ENCODE measurements at regions not wholly inside any gene's neighbourhood (a gene's known extent, or its start where the extent isn't known, plus 50 kb on each side); places are given as distances from the start of the nearest gene placed in this dataset.

DNA sequence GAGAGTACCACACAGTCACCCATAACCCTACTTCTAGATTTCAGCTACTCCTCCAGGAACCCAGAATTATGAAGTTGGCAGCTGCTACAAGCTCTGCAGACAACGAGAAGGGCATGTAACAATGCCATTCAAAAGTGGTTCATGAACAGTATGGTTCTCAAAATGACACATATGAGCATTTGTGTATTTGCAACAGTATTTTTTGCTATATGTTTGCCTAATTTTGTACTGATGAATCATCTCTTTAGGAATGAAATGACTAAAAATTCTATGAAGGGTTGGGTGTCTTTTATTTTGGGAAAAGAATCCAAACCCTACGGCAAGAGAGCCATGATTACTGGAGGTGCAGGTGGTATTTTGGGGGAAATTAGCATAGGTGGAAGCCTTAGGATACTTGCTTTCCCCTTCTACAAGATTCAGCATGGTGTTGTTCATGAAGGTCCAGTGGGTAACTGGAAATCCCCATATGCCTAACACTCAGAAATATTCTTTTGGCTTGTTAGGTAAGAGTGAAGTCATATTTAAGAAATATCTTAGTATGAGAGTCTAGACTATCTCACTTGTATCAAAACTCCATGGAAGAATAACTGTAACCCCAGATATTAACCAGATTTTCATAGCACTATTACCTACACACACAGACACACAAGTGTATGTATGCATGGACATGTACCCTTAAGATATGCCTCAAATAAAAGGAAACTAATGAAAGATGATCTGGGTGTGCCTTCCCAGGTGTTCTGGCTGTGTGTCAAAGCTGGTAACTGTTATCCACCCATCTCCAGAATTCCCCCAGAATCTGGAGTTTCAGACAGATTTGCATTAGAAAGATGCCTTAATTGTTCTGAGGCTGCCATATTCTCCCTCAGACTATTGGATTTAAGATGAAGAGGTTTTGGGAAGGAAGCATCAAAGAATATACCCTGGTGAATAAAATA is 688.2 kb upstream of the SOX9 start:
- DNase-seq (ENCODE audit: low read depth, low spot score) (no peak), FAIRE-seq (peak; percentile 84)
- H3K9ac ChIP-seq (ENCODE audit: control insufficient read depth, extremely low read depth, insufficient read depth, low read length) = peak overlapping the region; percentile 42
- peak overlapping the region; percentile 42 for H2AFZ ChIP-seq (ENCODE audit: control insufficient read depth, low read length)
- H3K27me3 ChIP-seq (ENCODE audit: control insufficient read depth, extremely low read depth, insufficient read depth, low read length) = no peaks in the 10 kb centered on the region
- no peaks in the 10 kb centered on the region for H3K36me3 ChIP-seq (ENCODE audit: control insufficient read depth in 2 of 2, extremely low read depth in 1 of 2, insufficient read depth in 2 of 2, low read length in 2 of 2)
- TF ChIP-seq, protein P1, sequence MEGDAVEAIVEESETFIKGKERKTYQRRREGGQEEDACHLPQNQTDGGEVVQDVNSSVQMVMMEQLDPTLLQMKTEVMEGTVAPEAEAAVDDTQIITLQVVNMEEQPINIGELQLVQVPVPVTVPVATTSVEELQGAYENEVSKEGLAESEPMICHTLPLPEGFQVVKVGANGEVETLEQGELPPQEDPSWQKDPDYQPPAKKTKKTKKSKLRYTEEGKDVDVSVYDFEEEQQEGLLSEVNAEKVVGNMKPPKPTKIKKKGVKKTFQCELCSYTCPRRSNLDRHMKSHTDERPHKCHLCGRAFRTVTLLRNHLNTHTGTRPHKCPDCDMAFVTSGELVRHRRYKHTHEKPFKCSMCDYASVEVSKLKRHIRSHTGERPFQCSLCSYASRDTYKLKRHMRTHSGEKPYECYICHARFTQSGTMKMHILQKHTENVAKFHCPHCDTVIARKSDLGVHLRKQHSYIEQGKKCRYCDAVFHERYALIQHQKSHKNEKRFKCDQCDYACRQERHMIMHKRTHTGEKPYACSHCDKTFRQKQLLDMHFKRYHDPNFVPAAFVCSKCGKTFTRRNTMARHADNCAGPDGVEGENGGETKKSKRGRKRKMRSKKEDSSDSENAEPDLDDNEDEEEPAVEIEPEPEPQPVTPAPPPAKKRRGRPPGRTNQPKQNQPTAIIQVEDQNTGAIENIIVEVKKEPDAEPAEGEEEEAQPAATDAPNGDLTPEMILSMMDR (optimal IDR thresholded peaks at IDR 0.05 in 1 of 3, IDR thresholded peaks at IDR 0.05 in 1 of 3, conservative IDR thresholded peaks at IDR 0.05 in 1 of 3; ENCODE audit: extremely low read depth in 1 of 3, insufficient read depth in 2 of 3, low read length in 3 of 3) = no peak
- TF ChIP-seq EZH2 (IDR thresholded peaks at IDR 0.05; ENCODE audit: low read length) = no peak
- H3K9me1 ChIP-seq (ENCODE audit: control insufficient read depth, extremely low read depth, insufficient read depth, low read length) = no peaks in the 10 kb centered on the region
- no peaks in the 10 kb centered on the region for H4K20me1 ChIP-seq (ENCODE audit: control insufficient read depth, extremely low read depth, insufficient read depth, low read length)
- H3K79me2 ChIP-seq (ENCODE audit: control insufficient read depth, insufficient read depth, low read length) = no peaks in the 10 kb centered on the region
- H3K4me1 ChIP-seq (ENCODE audit: control insufficient read depth, extremely low read depth, insufficient read depth, low read length) = peaks cover 25% of the 10 kb centered on the region
- H3K27ac ChIP-seq (ENCODE audit: control insufficient read depth, insufficient read depth, low read length) = peak overlapping the region; percentile 67
- dilution Hi-C loops (cut with MboI; ENCODE audit: extremely low pct_ligation_motif_present, low sequenced_read_pairs) = no loop called here
- H3K4me3 ChIP-seq (ENCODE audit: control insufficient read depth in 2 of 3, extremely low read depth in 1 of 3, insufficient read depth in 2 of 3, low read depth in 1 of 3, low read length in 3 of 3) = no peak overlapping the region
- peak overlapping the region; percentile 65 for H3K4me2 ChIP-seq (ENCODE audit: control insufficient read depth, extremely low read depth, insufficient read depth, low read depth, low read length)
- H3K9me3 ChIP-seq (ENCODE audit: control insufficient read depth, low read depth, low read length) = peaks cover 7% of the 10 kb centered on the region

- Histone ChIP-seq H3K4me3 (ENCODE audit: control insufficient read depth in 2 of 3, extremely low read depth in 1 of 3, insufficient read depth in 2 of 3, low read depth in 1 of 3, low read length in 3 of 3) (no peak overlapping the region), H3K36me3 (ENCODE audit: control insufficient read depth in 2 of 2, extremely low read depth in 1 of 2, insufficient read depth in 2 of 2, low read length in 2 of 2) (no peaks in the 10 kb centered on the region), H3K9me1 (ENCODE audit: control insufficient read depth, extremely low read depth, insufficient read depth, low read length) (no peaks in the 10 kb centered on the region), H3K9ac (ENCODE audit: control insufficient read depth, extremely low read depth, insufficient read depth, low read length) (no peak overlapping the region), H4K20me1 (ENCODE audit: control insufficient read depth, extremely low read depth, insufficient read depth, low read length) (no peaks in the 10 kb centered on the region), H3K4me1 (ENCODE audit: control insufficient read depth, extremely low read depth, insufficient read depth, low read length) (peaks cover 39% of the 10 kb centered on the region), H3K27ac (ENCODE audit: control insufficient read depth, insufficient read depth, low read length) (no peak overlapping the region), H3K79me2 (ENCODE audit: control insufficient read depth, insufficient read depth, low read length) (no peaks in the 10 kb centered on the region), H3K27me3 (ENCODE audit: control insufficient read depth, extremely low read depth, insufficient read depth, low read length) (no peaks in the 10 kb centered on the region), H3K4me2 (ENCODE audit: control insufficient read depth, extremely low read depth, insufficient read depth, low read depth, low read length) (no peak overlapping the region), H3K9me3 (ENCODE audit: control insufficient read depth, low read depth, low read length) (no peaks in the 10 kb centered on the region), H2AFZ (ENCODE audit: control insufficient read depth, low read length) (no peak overlapping the region)
- dilution Hi-C loops (cut with MboI; ENCODE audit: extremely low pct_ligation_motif_present, low sequenced_read_pairs) = no loop called here
- TF ChIP-seq, protein P1 (optimal IDR thresholded peaks at IDR 0.05 in 1 of 3, IDR thresholded peaks at IDR 0.05 in 1 of 3, conservative IDR thresholded peaks at IDR 0.05 in 1 of 3; ENCODE audit: extremely low read depth in 1 of 3, insufficient read depth in 2 of 3, low read length in 3 of 3) = no peak
- no peak for TF ChIP-seq EZH2 (IDR thresholded peaks at IDR 0.05; ENCODE audit: low read length)
- FAIRE-seq = no peak
- no peak for DNase-seq (ENCODE audit: low read depth, low spot score)
Observed at GRCh38 chr17:71434716-71435115, 686.1 kb upstream of the SOX9 start.

All from keratinocyte (primary cell).